ENCODE measurements at regions not wholly inside any gene's neighbourhood (a gene's known extent, or its start where the extent isn't known, plus 50 kb on each side); places are given as distances from the start of the nearest gene placed in this dataset.

DNA sequence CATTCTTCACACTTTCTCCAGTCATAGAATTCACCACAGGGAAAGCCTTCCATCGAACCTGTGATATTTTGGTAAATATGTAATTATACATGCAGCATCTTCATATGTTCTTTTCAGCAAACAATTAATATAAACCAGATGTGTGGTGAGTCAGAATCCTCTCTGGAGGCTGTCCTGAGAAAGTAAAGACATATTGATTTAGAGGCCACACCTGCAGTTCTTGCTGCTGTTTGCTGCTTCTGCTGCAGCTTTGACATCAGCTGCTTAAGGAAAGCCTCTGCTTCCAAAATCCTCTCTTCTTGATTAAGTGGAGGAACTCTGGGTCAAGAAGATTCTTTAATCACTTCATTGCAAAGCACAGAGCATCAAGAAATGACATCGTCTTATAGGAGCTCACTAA, 568.8 kb upstream of the ZEB2 start:
- ATAC-seq (ENCODE audit: low read depth) (no peak), DNase-seq (no peak)
- ChIA-PET CTCF (no interaction called here), POLR2A (no interaction called here)
- H3K9me3 ChIP-seq (ENCODE audit: control extremely low read depth in 1 of 3, control insufficient read depth in 2 of 3, insufficient read depth in 1 of 3, low read length in 2 of 3), result peaks cover 0 to 4% (median 0%) of the 10 kb centered on the region in 3 donors
- no CpG with 5 or more reads among the region's 2 CpGs for WGBS (ENCODE audit: insufficient coverage)
- TF ChIP-seq, protein P1, sequence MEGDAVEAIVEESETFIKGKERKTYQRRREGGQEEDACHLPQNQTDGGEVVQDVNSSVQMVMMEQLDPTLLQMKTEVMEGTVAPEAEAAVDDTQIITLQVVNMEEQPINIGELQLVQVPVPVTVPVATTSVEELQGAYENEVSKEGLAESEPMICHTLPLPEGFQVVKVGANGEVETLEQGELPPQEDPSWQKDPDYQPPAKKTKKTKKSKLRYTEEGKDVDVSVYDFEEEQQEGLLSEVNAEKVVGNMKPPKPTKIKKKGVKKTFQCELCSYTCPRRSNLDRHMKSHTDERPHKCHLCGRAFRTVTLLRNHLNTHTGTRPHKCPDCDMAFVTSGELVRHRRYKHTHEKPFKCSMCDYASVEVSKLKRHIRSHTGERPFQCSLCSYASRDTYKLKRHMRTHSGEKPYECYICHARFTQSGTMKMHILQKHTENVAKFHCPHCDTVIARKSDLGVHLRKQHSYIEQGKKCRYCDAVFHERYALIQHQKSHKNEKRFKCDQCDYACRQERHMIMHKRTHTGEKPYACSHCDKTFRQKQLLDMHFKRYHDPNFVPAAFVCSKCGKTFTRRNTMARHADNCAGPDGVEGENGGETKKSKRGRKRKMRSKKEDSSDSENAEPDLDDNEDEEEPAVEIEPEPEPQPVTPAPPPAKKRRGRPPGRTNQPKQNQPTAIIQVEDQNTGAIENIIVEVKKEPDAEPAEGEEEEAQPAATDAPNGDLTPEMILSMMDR (IDR thresholded peaks at IDR 0.05), result no peak
- no peak for TF ChIP-seq EZH2 (IDR thresholded peaks at IDR 0.05; ENCODE audit: borderline replicate concordance, insufficient read depth, low read depth, low read length, poor library complexity, severe bottlenecking)
- no peaks in the 10 kb centered on the region for H3K36me3 ChIP-seq (replicated peaks in 1 of 2; ENCODE audit: control extremely low read depth in 1 of 2, control insufficient read depth in 1 of 2, extremely low read depth in 1 of 2, insufficient read depth in 2 of 2, low read length in 1 of 2)
- H3K4me2 ChIP-seq (replicated peaks; ENCODE audit: low read depth, low read length, poor library complexity, severe bottlenecking), result no peak overlapping the region
- Mint-ChIP-seq H3K9me3 (ENCODE audit: insufficient read depth) (no peaks in the 10 kb centered on the region), H3K4me1 (no peaks in the 10 kb centered on the region), H3K4me3 (no peak overlapping the region), H3K27me3 (no peaks in the 10 kb centered on the region), H3K27ac (no peak overlapping the region)
- no peak overlapping the region for H3K4me3 ChIP-seq (ENCODE audit: control extremely low read depth in 1 of 5, extremely low read depth in 1 of 5, insufficient read depth in 1 of 5, low read depth in 2 of 5, low read length in 4 of 5)
- H3K79me2 ChIP-seq (ENCODE audit: control insufficient read depth, insufficient read depth, low read length), result no peaks in the 10 kb centered on the region
- no peaks in the 10 kb centered on the region for H4K20me1 ChIP-seq (ENCODE audit: control insufficient read depth, insufficient read depth, low read length, poor library complexity, severe bottlenecking)
- intact Hi-C loops (cut with micrococcal nuclease), result no loop called here
- H2AFZ ChIP-seq (ENCODE audit: insufficient read depth, low read depth, low read length, poor library complexity, severe bottlenecking), result no peak overlapping the region
- no peaks in the 10 kb centered on the region for H3K27me3 ChIP-seq (replicated peaks in 1 of 4; ENCODE audit: control extremely low read depth in 1 of 4, control insufficient read depth in 3 of 4, insufficient read depth in 4 of 4, low read length in 3 of 4)
- H3K9ac ChIP-seq (ENCODE audit: low read length), result no peak overlapping the region
- H3K4me1 ChIP-seq (ENCODE audit: control insufficient read depth in 2 of 2, insufficient read depth in 2 of 2, low read length in 2 of 2), result no peaks in the 10 kb centered on the region
- no peak overlapping the region for H3K27ac ChIP-seq (ENCODE audit: low read length in 2 of 2)

DNA sequence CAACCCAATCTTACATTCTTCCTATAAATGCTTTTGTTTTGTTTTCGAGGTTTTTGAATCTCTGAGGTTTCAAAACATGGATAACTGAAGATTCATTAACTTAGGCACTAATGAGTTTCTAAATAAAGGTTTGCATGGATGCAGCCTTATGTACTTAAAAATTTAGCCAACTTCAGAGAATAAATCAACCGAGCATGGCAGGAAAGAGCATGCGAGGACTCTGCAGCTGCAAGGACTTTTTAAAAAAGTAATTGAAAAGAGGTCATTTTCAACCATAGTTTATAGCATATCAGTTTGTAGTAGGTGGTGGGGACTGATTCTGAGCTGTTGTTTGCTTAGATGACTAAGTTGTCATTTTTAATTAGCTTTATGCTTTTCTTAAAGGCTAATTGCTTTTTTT, 567.0 kb upstream of the ZEB2 start:
- Histone ChIP-seq H3K36me3 (replicated peaks in 1 of 2; ENCODE audit: control extremely low read depth in 1 of 2, control insufficient read depth in 1 of 2, extremely low read depth in 1 of 2, insufficient read depth in 2 of 2, low read length in 1 of 2) (no peaks in the 10 kb centered on the region), H2AFZ (ENCODE audit: insufficient read depth, low read depth, low read length, poor library complexity, severe bottlenecking) (no peak overlapping the region), H3K4me2 (replicated peaks; ENCODE audit: low read depth, low read length, poor library complexity, severe bottlenecking) (no peak overlapping the region), H3K27ac (ENCODE audit: low read length in 2 of 2) (no peak overlapping the region), H4K20me1 (ENCODE audit: control insufficient read depth, insufficient read depth, low read length, poor library complexity, severe bottlenecking) (no peaks in the 10 kb centered on the region), H3K79me2 (ENCODE audit: control insufficient read depth, insufficient read depth, low read length) (no peaks in the 10 kb centered on the region), H3K9me3 (ENCODE audit: control extremely low read depth in 1 of 3, control insufficient read depth in 2 of 3, insufficient read depth in 1 of 3, low read length in 2 of 3) (peaks cover 0 to 4% (median 0%) of the 10 kb centered on the region in 3 donors), H3K4me1 (ENCODE audit: control insufficient read depth in 2 of 2, insufficient read depth in 2 of 2, low read length in 2 of 2) (no peaks in the 10 kb centered on the region), H3K4me3 (ENCODE audit: control extremely low read depth in 1 of 5, extremely low read depth in 1 of 5, insufficient read depth in 1 of 5, low read depth in 2 of 5, low read length in 4 of 5) (no peak overlapping the region), H3K27me3 (replicated peaks in 1 of 4; ENCODE audit: control extremely low read depth in 1 of 4, control insufficient read depth in 3 of 4, insufficient read depth in 4 of 4, low read length in 3 of 4) (no peaks in the 10 kb centered on the region), H3K9ac (ENCODE audit: low read length) (no peak overlapping the region)
- ATAC-seq (ENCODE audit: low read depth), result no peak
- Mint-ChIP-seq H3K9me3 (ENCODE audit: insufficient read depth) (no peaks in the 10 kb centered on the region), H3K4me1 (no peaks in the 10 kb centered on the region), H3K4me3 (no peak overlapping the region), H3K27ac (no peak overlapping the region), H3K27me3 (no peaks in the 10 kb centered on the region)
- no CpG with 5 or more reads among the region's 3 CpGs for WGBS (ENCODE audit: insufficient coverage)
- ChIA-PET CTCF (no interaction called here), POLR2A (no interaction called here)
- no peak for DNase-seq
- TF ChIP-seq EZH2 (IDR thresholded peaks at IDR 0.05; ENCODE audit: borderline replicate concordance, insufficient read depth, low read depth, low read length, poor library complexity, severe bottlenecking), result no peak
- TF ChIP-seq, protein P1 (IDR thresholded peaks at IDR 0.05), result no peak
- intact Hi-C loops (cut with micrococcal nuclease), result no loop called here
